Kidney (tissue), 13 donors: ENCODE measurements at regions not wholly inside any gene's neighbourhood (a gene's known extent, or its start where the extent isn't known, plus 50 kb on each side); places are given as distances from the start of the nearest gene placed in this dataset.
A peak's percentile ranks its signal among the peaks of the same experiment; 100 is the strongest.

ENCODE experiments used
- DNase-seq, 5 donors: peaks; one replicate each; pipeline ENCODE4 v3.0.0-alpha.2; 2013 to 2020
- FAIRE-seq: peaks from 2 replicates; lab custom pipeline; 2012; peaks lifted over from hg19 to GRCh38; lab: Jason Lieb, UNC
- H3K27ac ChIP-seq, 2 donors: one replicate each; pipeline ENCODE4 v1.7.0; 2013; ENCODE audit warnings: low read depth in 2 of 2, low read length in 2 of 2, inconsistent platforms in 1 of 2
- H3K27me3 ChIP-seq: one replicate; pipeline ENCODE4 v1.7.1; 2013; ENCODE audit warnings: low read length, inconsistent platforms; ENCODE audit not compliant: control insufficient read depth, insufficient read depth
- H3K36me3 ChIP-seq, 3 donors: one replicate each; pipeline versions ENCODE4 v1.7.0 to v1.7.1; 2013; ENCODE audit warnings: low read length in 3 of 3, control low read depth in 1 of 3, inconsistent platforms in 1 of 3; ENCODE audit not compliant: insufficient read depth in 3 of 3, control insufficient read depth in 2 of 3
- H3K4me1 ChIP-seq, 3 donors: one replicate each; pipeline versions ENCODE4 v1.7.0 to v1.7.1; 2013; ENCODE audit warnings: low read length in 3 of 3, inconsistent platforms in 1 of 3, low read depth in 1 of 3; ENCODE audit not compliant: control insufficient read depth in 2 of 3, insufficient read depth in 2 of 3
- H3K4me3 ChIP-seq, 3 donors: one replicate each; pipeline versions ENCODE4 v1.7.0 to v1.8.1; 2013; ENCODE audit warnings: low read length in 3 of 3, control low read depth in 1 of 3, inconsistent platforms in 1 of 3
- H3K9ac ChIP-seq, 3 donors: one replicate each; pipeline versions ENCODE4 v1.7.0 to v1.7.1; 2013; ENCODE audit warnings: low read length in 3 of 3, control low read depth in 1 of 3, inconsistent platforms in 1 of 3
- H3K9me3 ChIP-seq, 3 donors: one replicate each; pipeline versions ENCODE4 v1.7.0 to v1.7.1; 2013; ENCODE audit warnings: low read length in 3 of 3, control low read depth in 1 of 3, inconsistent platforms in 1 of 3; ENCODE audit not compliant: control insufficient read depth in 2 of 3, insufficient read depth in 1 of 3
- intact Hi-C: fragments of 100-400 bp; cut with DNase I; formaldehyde crosslinking; loops from one replicate; pipeline ENCODE4 v1.11.1; 2022
- TF ChIP-seq, protein P1 (sequence below): IDR thresholded peaks from 3 replicates; pipeline ENCODE4 v1.5.1; 2012; ENCODE audit warnings: mild to moderate bottlenecking, moderate library complexity, borderline replicate concordance; ENCODE audit not compliant: insufficient read depth; ENCODE audit errors: extremely low read depth
- donor health status: control.
- donor health status: control.
- donor health status: control.
- donor health status: control.
- donor health status: control.
- donor health status: DM: yes; HTN: yes; CAD: no.
- donor health status: Normal renal cell carcinoma (clear cell type).

DNA sequence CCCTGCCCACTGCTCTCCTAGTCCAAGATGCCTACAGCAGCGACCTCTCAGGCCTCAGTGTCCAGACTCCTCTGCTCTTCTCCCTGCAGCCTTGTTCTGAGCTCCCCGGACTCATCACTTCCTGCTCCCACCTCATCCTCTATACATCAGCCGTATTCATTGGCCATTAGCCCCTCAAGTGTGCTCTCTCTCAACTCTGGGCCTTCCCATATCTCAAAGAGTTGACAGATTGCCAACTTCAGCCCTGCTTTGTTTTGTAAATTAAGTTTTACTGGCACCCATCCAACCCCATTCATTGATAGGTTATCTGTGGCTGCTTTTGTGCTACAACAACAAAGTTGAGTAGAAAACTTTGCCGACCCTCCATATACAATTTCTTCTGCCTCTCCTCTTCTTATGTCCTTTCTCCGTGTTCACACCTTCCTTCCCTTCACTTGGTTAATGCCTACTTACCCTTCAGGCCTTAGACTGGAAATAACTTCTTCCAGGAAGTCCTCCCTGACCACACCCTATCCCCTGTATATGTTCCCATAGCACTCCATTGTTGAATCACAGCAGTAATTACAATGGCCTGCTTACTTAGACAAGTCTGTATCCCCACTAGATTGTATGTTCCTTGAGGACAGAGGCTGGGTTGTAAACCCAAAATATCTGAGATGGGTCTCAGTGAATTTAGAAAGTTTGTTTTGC is 63.4 kb upstream of the TANC2 start:
- no peak for FAIRE-seq
- Histone ChIP-seq H3K27me3 (no peaks in the 10 kb centered on the region), H3K36me3 (no peaks in the 10 kb centered on the region), H3K4me1 (peaks cover 0 to 4% (median 0%) of the 10 kb centered on the region in 3 donors), H3K4me3 (no peak overlapping the region), H3K9ac (no peak overlapping the region), H3K9me3 (no peaks in the 10 kb centered on the region), H3K27ac (no peak overlapping the region)
- DNase-seq: no peak
- TF ChIP-seq, protein P1, sequence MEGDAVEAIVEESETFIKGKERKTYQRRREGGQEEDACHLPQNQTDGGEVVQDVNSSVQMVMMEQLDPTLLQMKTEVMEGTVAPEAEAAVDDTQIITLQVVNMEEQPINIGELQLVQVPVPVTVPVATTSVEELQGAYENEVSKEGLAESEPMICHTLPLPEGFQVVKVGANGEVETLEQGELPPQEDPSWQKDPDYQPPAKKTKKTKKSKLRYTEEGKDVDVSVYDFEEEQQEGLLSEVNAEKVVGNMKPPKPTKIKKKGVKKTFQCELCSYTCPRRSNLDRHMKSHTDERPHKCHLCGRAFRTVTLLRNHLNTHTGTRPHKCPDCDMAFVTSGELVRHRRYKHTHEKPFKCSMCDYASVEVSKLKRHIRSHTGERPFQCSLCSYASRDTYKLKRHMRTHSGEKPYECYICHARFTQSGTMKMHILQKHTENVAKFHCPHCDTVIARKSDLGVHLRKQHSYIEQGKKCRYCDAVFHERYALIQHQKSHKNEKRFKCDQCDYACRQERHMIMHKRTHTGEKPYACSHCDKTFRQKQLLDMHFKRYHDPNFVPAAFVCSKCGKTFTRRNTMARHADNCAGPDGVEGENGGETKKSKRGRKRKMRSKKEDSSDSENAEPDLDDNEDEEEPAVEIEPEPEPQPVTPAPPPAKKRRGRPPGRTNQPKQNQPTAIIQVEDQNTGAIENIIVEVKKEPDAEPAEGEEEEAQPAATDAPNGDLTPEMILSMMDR: no peak
- intact Hi-C loops: no loop called here

DNA sequence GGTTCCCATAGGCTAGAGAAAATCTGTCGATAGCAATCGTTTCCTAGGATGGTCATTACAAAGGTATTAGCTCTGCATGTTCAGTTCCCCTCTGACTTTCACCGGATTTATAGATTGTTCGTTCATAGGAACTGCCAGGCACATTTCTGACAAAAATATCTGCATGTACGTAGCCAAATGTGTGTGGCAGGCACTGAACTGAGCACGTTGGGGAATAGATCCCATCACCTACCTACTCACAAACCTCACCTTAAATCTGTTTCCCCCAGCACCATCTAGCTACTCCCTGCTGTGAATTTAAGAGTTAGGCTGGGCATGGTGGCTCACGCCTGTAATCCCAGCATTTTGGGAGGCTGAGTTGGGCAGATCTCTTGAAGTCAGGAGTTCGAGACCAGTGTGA is 64.5 kb upstream of the TANC2 start:
- DNase-seq (no peak), FAIRE-seq (no peak)
- TF ChIP-seq, protein P1: no peak
- no peaks in the 10 kb centered on the region for H3K27me3 ChIP-seq
- H3K4me3 ChIP-seq: no peak overlapping the region
- no peak overlapping the region for H3K27ac ChIP-seq
- no peaks in the 10 kb centered on the region for H3K36me3 ChIP-seq
- intact Hi-C loops: no loop called here
- H3K4me1 ChIP-seq: peaks cover 0 to 4% (median 0%) of the 10 kb centered on the region in 3 donors
- H3K9me3 ChIP-seq: no peaks in the 10 kb centered on the region
- no peak overlapping the region for H3K9ac ChIP-seq

DNA sequence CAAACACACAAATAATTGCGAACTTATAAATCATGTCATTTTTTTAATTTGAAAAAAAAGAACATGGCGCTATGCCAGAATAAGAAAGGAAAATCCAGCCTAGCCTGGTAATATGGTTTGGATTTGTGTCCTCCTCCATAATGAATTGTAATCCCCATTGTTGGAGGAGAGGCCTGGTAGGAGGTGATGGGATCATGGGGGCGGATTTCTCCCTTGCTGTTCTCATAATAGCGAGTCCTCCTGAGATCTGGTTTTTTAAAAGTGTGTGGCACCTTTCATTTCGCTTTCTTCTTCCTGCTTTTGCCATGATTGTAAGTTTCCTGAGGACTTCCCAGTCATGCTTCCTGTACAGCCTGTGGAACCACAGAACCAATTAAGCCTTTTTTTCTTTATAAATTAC is 65.9 kb upstream of the TANC2 start:
- DNase-seq (no peak), FAIRE-seq (no peak)
- Histone ChIP-seq H3K36me3 (no peaks in the 10 kb centered on the region), H3K27me3 (no peaks in the 10 kb centered on the region), H3K27ac (no peak overlapping the region), H3K4me3 (no peak overlapping the region), H3K9ac (no peak overlapping the region), H3K9me3 (no peaks in the 10 kb centered on the region), H3K4me1 (peaks cover 0 to 4% (median 0%) of the 10 kb centered on the region in 3 donors)
- TF ChIP-seq, protein P1: no peak
- intact Hi-C loops: no loop called here

DNA sequence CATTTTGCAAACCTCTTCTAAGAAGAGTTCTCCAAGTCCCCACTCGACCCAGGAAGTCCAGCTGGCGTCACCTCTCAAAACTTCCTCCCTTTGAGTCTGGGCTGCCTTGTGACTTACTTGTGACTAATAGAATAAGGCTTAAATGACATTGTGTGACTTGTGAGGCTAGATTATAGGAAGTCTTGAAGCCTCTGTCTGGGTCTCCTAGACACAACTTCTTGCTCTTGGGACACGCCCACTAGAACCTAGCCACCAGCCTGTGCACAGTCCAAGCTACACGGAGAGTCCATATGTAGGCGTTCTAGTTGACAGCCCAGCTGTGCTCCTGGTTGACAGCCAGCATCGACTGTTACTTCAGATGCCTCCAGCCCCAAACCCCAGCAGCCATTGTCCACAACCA is 66.7 kb upstream of the TANC2 start:
- no peak overlapping the region for H3K4me3 ChIP-seq
- peaks cover 0 to 4% (median 0%) of the 10 kb centered on the region in 3 donors for H3K4me1 ChIP-seq
- TF ChIP-seq, protein P1: no peak
- peak in 1 of 5 donors; percentile 78 for DNase-seq
- FAIRE-seq: no peak
- H3K9ac ChIP-seq: no peak overlapping the region
- H3K36me3 ChIP-seq: no peaks in the 10 kb centered on the region
- no peaks in the 10 kb centered on the region for H3K9me3 ChIP-seq
- H3K27ac ChIP-seq: no peak overlapping the region
- intact Hi-C loops: no loop called here
- H3K27me3 ChIP-seq: no peaks in the 10 kb centered on the region
